ENCODE measurements at regions not wholly inside any gene's neighbourhood (a gene's known extent, or its start where the extent isn't known, plus 50 kb on each side); places are given as distances from the start of the nearest gene placed in this dataset.

DNA sequence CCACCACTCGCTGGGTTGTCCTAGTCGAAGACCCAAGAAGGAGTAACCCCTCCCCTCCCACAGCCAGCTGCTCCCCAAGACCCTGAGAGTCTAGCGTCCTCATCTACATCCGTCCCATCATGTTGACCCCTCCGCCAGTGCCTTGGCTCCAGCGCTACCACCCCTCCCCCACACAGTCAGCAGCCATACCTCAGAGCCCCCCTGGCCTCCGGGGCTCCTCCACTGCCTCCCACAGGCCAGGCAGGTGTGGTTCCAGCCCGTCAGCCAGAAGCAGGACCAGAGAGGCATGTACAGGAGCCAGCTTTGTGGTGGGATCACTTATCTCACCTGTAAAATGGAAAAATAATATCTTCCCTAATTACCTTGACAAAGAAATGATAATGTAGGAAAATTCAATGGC lies 51.5 kb upstream of the PHF21B start:
- Histone ChIP-seq H3K27ac (no peak overlapping the region), H3K9me3 (no peaks in the 10 kb centered on the region), H3K27me3 (replicated peaks in 1 of 7) (peaks cover 0 to 34% (median 0%) of the 10 kb centered on the region in 7 donors), H3K36me3 (no peaks in the 10 kb centered on the region), H3K4me3 (no peak overlapping the region), H3K4me1 (no peaks in the 10 kb centered on the region)
- DNase-seq: no peak
- intact Hi-C loops (cut with DNase I; ENCODE audit: low total_unique reads): no loop called here
- TF ChIP-seq POLR2A (IDR thresholded peaks at IDR 0.05) (no peak), POLR2AphosphoS5 (IDR thresholded peaks at IDR 0.05) (no peak)
- TF ChIP-seq, protein P1, sequence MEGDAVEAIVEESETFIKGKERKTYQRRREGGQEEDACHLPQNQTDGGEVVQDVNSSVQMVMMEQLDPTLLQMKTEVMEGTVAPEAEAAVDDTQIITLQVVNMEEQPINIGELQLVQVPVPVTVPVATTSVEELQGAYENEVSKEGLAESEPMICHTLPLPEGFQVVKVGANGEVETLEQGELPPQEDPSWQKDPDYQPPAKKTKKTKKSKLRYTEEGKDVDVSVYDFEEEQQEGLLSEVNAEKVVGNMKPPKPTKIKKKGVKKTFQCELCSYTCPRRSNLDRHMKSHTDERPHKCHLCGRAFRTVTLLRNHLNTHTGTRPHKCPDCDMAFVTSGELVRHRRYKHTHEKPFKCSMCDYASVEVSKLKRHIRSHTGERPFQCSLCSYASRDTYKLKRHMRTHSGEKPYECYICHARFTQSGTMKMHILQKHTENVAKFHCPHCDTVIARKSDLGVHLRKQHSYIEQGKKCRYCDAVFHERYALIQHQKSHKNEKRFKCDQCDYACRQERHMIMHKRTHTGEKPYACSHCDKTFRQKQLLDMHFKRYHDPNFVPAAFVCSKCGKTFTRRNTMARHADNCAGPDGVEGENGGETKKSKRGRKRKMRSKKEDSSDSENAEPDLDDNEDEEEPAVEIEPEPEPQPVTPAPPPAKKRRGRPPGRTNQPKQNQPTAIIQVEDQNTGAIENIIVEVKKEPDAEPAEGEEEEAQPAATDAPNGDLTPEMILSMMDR (IDR thresholded peaks at IDR 0.05 in 8 of 11, conservative IDR thresholded peaks at IDR 0.05 in 3 of 11): no peak
- 72 to 87% (median 81%) methylated on average over 8 of the region's 8 CpGs for WGBS, 5 donors

DNA sequence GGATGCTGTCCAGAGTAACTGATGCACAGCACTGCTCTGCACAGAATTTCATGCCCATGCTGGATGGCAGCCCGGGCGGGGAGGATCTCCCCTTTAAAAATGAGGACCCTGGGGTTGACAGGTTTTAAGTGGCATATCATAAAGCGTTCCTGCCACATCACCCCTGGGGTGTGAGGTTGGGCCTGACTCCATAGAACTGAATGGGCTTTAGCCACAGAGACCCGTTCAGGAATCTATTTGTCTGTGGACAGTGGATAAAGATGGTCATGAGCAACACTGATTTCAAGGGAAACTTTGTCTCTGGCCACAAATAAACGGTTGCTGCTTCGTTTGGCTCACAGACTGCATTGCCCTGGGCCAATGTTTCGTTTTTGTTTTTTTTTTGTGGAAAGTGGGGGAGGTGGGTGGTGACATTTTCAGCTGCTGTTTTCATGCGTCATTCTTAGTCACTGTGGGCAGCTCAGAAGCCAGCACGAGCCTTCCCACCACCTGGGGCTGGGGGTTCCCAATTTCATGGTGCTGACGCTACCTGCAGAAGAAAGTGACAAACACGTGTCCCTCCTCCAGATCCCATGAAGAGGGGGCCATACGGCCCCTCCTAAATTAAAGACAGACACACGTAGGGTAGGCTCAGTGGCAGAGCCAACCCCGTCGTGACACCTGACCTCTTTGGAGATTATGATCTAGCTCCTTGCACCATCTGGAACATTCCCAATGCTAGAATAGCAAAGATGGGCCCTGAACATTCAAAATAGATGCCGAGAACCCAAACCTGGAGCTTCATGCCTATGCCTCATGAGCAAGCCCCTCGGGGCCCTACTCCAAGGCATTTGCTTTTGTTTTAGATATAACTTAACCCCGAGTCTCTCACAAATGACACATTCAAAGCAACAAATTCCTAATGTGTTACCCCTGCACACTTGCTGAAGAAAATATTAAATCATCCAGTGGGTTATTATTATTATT lies 54.8 kb upstream of the PHF21B start:
- no peaks in the 10 kb centered on the region for H3K36me3 ChIP-seq
- no peaks in the 10 kb centered on the region for H3K4me1 ChIP-seq
- H3K4me3 ChIP-seq: no peak overlapping the region
- H3K9me3 ChIP-seq: peaks cover 0 to 16% (median 0%) of the 10 kb centered on the region in 8 donors
- H3K27me3 ChIP-seq (replicated peaks in 1 of 7): peaks cover 0 to 31% (median 0%) of the 10 kb centered on the region in 7 donors
- intact Hi-C loops (cut with DNase I; ENCODE audit: low total_unique reads): no loop called here
- H3K27ac ChIP-seq: no peak overlapping the region
- 54 to 68% (median 61%) methylated on average over 18 of the region's 18 CpGs for WGBS, 5 donors
- no peak for DNase-seq
- TF ChIP-seq POLR2A (IDR thresholded peaks at IDR 0.05) (no peak), POLR2AphosphoS5 (IDR thresholded peaks at IDR 0.05) (no peak)
- TF ChIP-seq, protein P1 (IDR thresholded peaks at IDR 0.05 in 8 of 11, conservative IDR thresholded peaks at IDR 0.05 in 3 of 11): no peak

DNA sequence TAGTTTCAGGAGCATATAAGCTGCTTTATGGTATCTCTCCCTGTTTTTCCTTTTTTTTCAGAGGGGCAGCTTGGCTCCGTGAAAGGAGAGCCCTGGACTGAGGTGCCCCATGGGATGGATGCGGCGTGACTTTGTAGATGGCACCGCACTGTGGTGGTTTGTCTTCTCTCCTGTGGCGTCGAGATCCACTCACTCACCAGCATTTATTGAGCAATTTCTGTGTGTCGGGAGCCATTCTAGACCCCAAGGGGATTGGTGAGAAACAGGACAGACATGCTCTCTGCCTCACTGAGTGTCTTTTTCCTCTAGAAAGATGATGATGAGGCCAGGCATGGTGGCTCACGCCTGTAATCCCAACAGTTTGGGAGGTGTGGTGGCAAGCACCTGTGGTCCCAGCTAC lies 55.9 kb upstream of the PHF21B start:
- H3K9me3 ChIP-seq: peaks cover 0 to 16% (median 0%) of the 10 kb centered on the region in 8 donors
- H3K4me3 ChIP-seq: no peak overlapping the region
- TF ChIP-seq POLR2AphosphoS5 (IDR thresholded peaks at IDR 0.05) (no peak), POLR2A (IDR thresholded peaks at IDR 0.05) (no peak)
- TF ChIP-seq, protein P1 (IDR thresholded peaks at IDR 0.05 in 8 of 11, conservative IDR thresholded peaks at IDR 0.05 in 3 of 11): no peak
- H3K4me1 ChIP-seq: no peaks in the 10 kb centered on the region
- H3K27ac ChIP-seq: no peak overlapping the region
- DNase-seq: no peak
- 89 to 94% (median 92%) methylated on average over 7 to 8 of the region's 8 CpGs for WGBS, 5 donors
- no peaks in the 10 kb centered on the region for H3K36me3 ChIP-seq
- intact Hi-C loops (cut with DNase I; ENCODE audit: low total_unique reads): no loop called here
- peaks cover 0 to 38% (median 0%) of the 10 kb centered on the region in 7 donors for H3K27me3 ChIP-seq (replicated peaks in 1 of 7)

DNA sequence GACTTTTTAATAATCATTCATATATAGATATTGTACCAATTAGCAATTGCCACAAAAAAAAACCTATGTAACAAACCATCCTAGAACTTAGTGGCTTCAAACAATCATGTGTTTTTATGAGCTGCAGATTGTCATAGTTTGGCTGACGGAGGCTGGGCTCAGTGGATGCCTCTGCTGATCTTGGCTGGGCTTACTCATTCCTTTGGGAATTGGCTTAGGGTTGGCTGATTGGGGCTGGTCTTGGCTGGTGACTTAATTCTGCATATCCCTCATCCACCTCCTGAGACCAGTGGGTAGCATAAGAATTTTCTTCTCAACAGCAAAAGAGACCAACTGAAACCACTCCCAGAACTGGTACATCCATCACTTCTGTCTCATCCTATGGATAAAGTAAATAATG lies 57.9 kb upstream of the PHF21B start:
- H3K4me3 ChIP-seq: no peak overlapping the region
- peaks cover 0 to 48% (median 1%) of the 10 kb centered on the region in 7 donors for H3K27me3 ChIP-seq (replicated peaks in 1 of 7)
- H3K9me3 ChIP-seq: peaks cover 0 to 16% (median 0%) of the 10 kb centered on the region in 8 donors
- intact Hi-C loops (cut with DNase I; ENCODE audit: low total_unique reads): no loop called here
- TF ChIP-seq, protein P1 (IDR thresholded peaks at IDR 0.05 in 8 of 11, conservative IDR thresholded peaks at IDR 0.05 in 3 of 11): no peak
- TF ChIP-seq POLR2A (IDR thresholded peaks at IDR 0.05): no peak
- TF ChIP-seq POLR2AphosphoS5 (IDR thresholded peaks at IDR 0.05): no peak
- no peak overlapping the region for H3K27ac ChIP-seq
- H3K36me3 ChIP-seq: no peaks in the 10 kb centered on the region
- 80 to 97% (median 86%) methylated on average over 1 of the region's 1 CpG for WGBS, 5 donors
- H3K4me1 ChIP-seq: no peaks in the 10 kb centered on the region
- DNase-seq: no peak
